H1 (cell line): ENCODE measurements at regions not wholly inside any gene's neighbourhood (a gene's known extent, or its start where the extent isn't known, plus 50 kb on each side); places are given as distances from the start of the nearest gene placed in this dataset.

Experiments used
- CTCF ChIA-PET: fragments of 300-600 bp; sonication (Branson Sonifier 250); formaldehyde crosslinking; loops from one replicate; lab custom pipeline; 2021; ENCODE audit not compliant: partially characterized antibody; lab: Charles Lee
- POLR2A ChIA-PET: fragments of 300-600 bp; sonication (Branson Sonifier 250); formaldehyde crosslinking; loops from one replicate; lab custom pipeline; 2021; ENCODE audit warnings: inconsistent platforms; ENCODE audit not compliant: partially characterized antibody; lab: Charles Lee
- DNase-seq, 2 experiments: peaks; one replicate each; pipeline versions ENCODE4 v3.0.0 to v3.0.0-alpha.2; 2010 to 2022; ENCODE audit warnings: low spot score in 2 of 2, low read depth in 1 of 2, mixed read lengths in 1 of 2
- FAIRE-seq: peaks from 2 replicates; lab custom pipeline; 2011; peaks lifted over from hg19 to GRCh38; lab: Jason Lieb, UNC
- H2AFZ ChIP-seq: 2 replicates; pipeline ENCODE4 v1.8.1; 2012; ENCODE audit warnings: low read length, inconsistent platforms
- H2AK5ac ChIP-seq: 2 replicates; pipeline ENCODE4 v1.6.1; 2013; ENCODE audit warnings: low read depth, low read length
- H2BK120ac ChIP-seq: replicated peaks from 2 replicates; pipeline ENCODE3; 2013; ENCODE audit warnings: low read depth, low read length, inconsistent platforms
- H2BK12ac ChIP-seq: 2 replicates; pipeline ENCODE4 v1.6.1; 2013; ENCODE audit warnings: low read depth, low read length
- H2BK15ac ChIP-seq: 2 replicates; pipeline ENCODE4 v1.6.1; 2013; ENCODE audit warnings: low read length
- H2BK20ac ChIP-seq: 2 replicates; pipeline ENCODE4 v1.6.1; 2013; ENCODE audit warnings: low read length
- H2BK5ac ChIP-seq: 2 replicates; pipeline ENCODE4 v1.6.1; 2013; ENCODE audit warnings: low read depth, low read length
- H3K14ac ChIP-seq: 2 replicates; pipeline ENCODE4 v1.6.1; 2013; ENCODE audit warnings: inconsistent platforms; ENCODE audit not compliant: insufficient read length
- H3K18ac ChIP-seq: 2 replicates; pipeline ENCODE4 v1.6.1; 2013; ENCODE audit warnings: low read length; ENCODE audit errors: extremely low read depth
- H3K23ac ChIP-seq: 2 replicates; pipeline ENCODE4 v1.6.1; 2013; ENCODE audit warnings: inconsistent platforms; ENCODE audit not compliant: insufficient read length
- H3K23me2 ChIP-seq: 2 replicates; pipeline ENCODE4 v1.6.1; 2013; ENCODE audit warnings: low read depth, low read length
- H3K27ac ChIP-seq: 2 replicates; pipeline ENCODE4 v1.6.1; 2011; ENCODE audit warnings: low read depth, low read length, inconsistent platforms
- H3K27me3 ChIP-seq, 4 experiments: replicated peaks in 1 of 4; 1 replicate in 1 of 4; 2 replicates in 3 of 4; pipeline versions ENCODE4 v1.6.1 to v1.8.1; 2011 to 2013; ENCODE audit warnings: low read length in 3 of 4, mild to moderate bottlenecking in 3 of 4, inconsistent platforms in 2 of 4, mixed read lengths in 2 of 4, moderate library complexity in 1 of 4; ENCODE audit not compliant: control insufficient read depth in 3 of 4, insufficient read depth in 3 of 4; ENCODE audit errors: extremely low read depth in 1 of 4
- H3K36me3 ChIP-seq, 4 experiments: 2 replicates each; pipeline versions ENCODE4 v1.6.1 to v1.8.1; 2011 to 2013; ENCODE audit warnings: mild to moderate bottlenecking in 4 of 4, low read length in 3 of 4, moderate library complexity in 2 of 4, control low read depth in 1 of 4, inconsistent platforms in 1 of 4; ENCODE audit not compliant: insufficient read depth in 4 of 4, control insufficient read depth in 2 of 4
- H3K4ac ChIP-seq: replicated peaks from 2 replicates; pipeline ENCODE3; 2013; ENCODE audit warnings: low read length, low read depth, mixed read lengths, inconsistent platforms; ENCODE audit not compliant: insufficient read length
- H3K4me1 ChIP-seq, 4 experiments: replicated peaks in 1 of 4; 1 replicate in 1 of 4; 2 replicates in 3 of 4; pipeline versions ENCODE4 v1.6.1 to v1.8.1; 2011 to 2013; ENCODE audit warnings: low read length in 3 of 4, inconsistent platforms in 2 of 4, mixed read lengths in 1 of 4; ENCODE audit not compliant: insufficient read depth in 4 of 4, control insufficient read depth in 3 of 4
- H3K4me2 ChIP-seq, 2 experiments: 2 replicates each; pipeline versions ENCODE4 v1.6.1 to v1.8.1; 2011 to 2013; ENCODE audit warnings: low read depth in 2 of 2, low read length in 2 of 2, control low read depth in 1 of 2, inconsistent platforms in 1 of 2, mild to moderate bottlenecking in 1 of 2; ENCODE audit not compliant: insufficient read depth in 1 of 2
- H3K4me3 ChIP-seq, 4 experiments: fragments of 200-600, 300-600 bp in 1 of 4; sonication (generic), shearing (Covaris generic), sonication (Bioruptor Twin) in 1 of 4; 2 replicates each; pipeline versions ENCODE4 v1.5.1 to v1.8.1; 2011 to 2016; ENCODE audit warnings: low read length in 4 of 4, low read depth in 3 of 4, control low read depth in 2 of 4, inconsistent platforms in 2 of 4, mild to moderate bottlenecking in 2 of 4, mixed read lengths in 1 of 4, moderate library complexity in 1 of 4; ENCODE audit not compliant: insufficient read depth in 2 of 4; ENCODE audit errors: extremely low read depth in 1 of 4
- H3K56ac ChIP-seq: replicated peaks from 2 replicates; pipeline ENCODE3; 2013; ENCODE audit warnings: low read depth, mild to moderate bottlenecking, mixed read lengths, low read length, inconsistent platforms; ENCODE audit not compliant: insufficient read length
- H3K79me1 ChIP-seq: 2 replicates; pipeline ENCODE4 v1.6.1; 2013; ENCODE audit warnings: low read depth, low read length, control low read depth
- H3K79me2 ChIP-seq, 2 experiments: 2 replicates each; pipeline versions ENCODE4 v1.6.1 to v1.8.1; 2012 to 2013; ENCODE audit warnings: low read length in 2 of 2, mild to moderate bottlenecking in 2 of 2, inconsistent platforms in 1 of 2; ENCODE audit not compliant: insufficient read depth in 2 of 2, control insufficient read depth in 1 of 2
- H3K9ac ChIP-seq, 4 experiments: replicated peaks in 1 of 4; 1 replicate in 1 of 4; 2 replicates in 3 of 4; pipeline versions ENCODE4 v1.6.1 to v1.8.1; 2011 to 2013; ENCODE audit warnings: low read depth in 3 of 4, low read length in 3 of 4, control low read depth in 2 of 4, mild to moderate bottlenecking in 2 of 4, moderate library complexity in 2 of 4, inconsistent platforms in 1 of 4; ENCODE audit errors: extremely low read depth in 1 of 4
- H3K9me3 ChIP-seq, 2 experiments: 2 replicates each; pipeline versions ENCODE4 v1.6.1 to v1.8.1; 2012 to 2013; ENCODE audit warnings: mild to moderate bottlenecking in 2 of 2, moderate library complexity in 2 of 2, control low read depth in 1 of 2, inconsistent platforms in 1 of 2, low read depth in 1 of 2, low read length in 1 of 2, mixed read lengths in 1 of 2; ENCODE audit not compliant: insufficient read depth in 2 of 2
- H4K20me1 ChIP-seq, 2 experiments: replicated peaks in 1 of 2; 2 replicates each; pipeline versions ENCODE3 to v1.8.1; 2011 to 2013; ENCODE audit warnings: inconsistent platforms in 2 of 2, low read length in 2 of 2, mild to moderate bottlenecking in 1 of 2; ENCODE audit not compliant: insufficient read depth in 2 of 2, control insufficient read depth in 1 of 2
- H4K5ac ChIP-seq: 2 replicates; pipeline ENCODE4 v1.6.1; 2013; ENCODE audit warnings: low read length, low read depth, mixed read lengths, inconsistent platforms; ENCODE audit not compliant: insufficient read length
- H4K8ac ChIP-seq: 2 replicates; pipeline ENCODE4 v1.8.0; 2013; ENCODE audit warnings: mild to moderate bottlenecking, moderate library complexity, low read length, inconsistent platforms; ENCODE audit not compliant: insufficient read depth; ENCODE audit errors: extremely low read depth
- H4K91ac ChIP-seq: replicated peaks from 2 replicates; pipeline ENCODE3; 2013; ENCODE audit warnings: low read length, mixed read lengths, inconsistent platforms; ENCODE audit not compliant: insufficient read length
- CEBPB ChIP-seq: IDR thresholded peaks from 2 replicates; pipeline ENCODE4 v1.6.1; 2012; ENCODE audit warnings: low read depth, low read length
- EP300 ChIP-seq, 2 experiments: IDR thresholded peaks; 1 replicate in 1 of 2; 2 replicates in 1 of 2; pipeline ENCODE4 v1.6.1; 2011 to 2012; ENCODE audit warnings: low read depth in 2 of 2, low read length in 2 of 2, mild to moderate bottlenecking in 2 of 2, borderline replicate concordance in 1 of 2, inconsistent platforms in 1 of 2, moderate library complexity in 1 of 2
- EZH2 ChIP-seq: fragments of 200-600 bp; sonication (generic); IDR thresholded peaks from 2 replicates; pipeline ENCODE4 v1.7.1; 2012; ENCODE audit warnings: low read depth, mild to moderate bottlenecking, moderate library complexity, low read length, inconsistent platforms; ENCODE audit not compliant: severe bottlenecking
- JUN ChIP-seq: IDR thresholded peaks from 2 replicates; pipeline ENCODE4 v1.6.1; 2011; ENCODE audit warnings: low read depth, mild to moderate bottlenecking, improper control_type of control experiment, low read length
- KDM5A ChIP-seq: fragments of 200-600 bp; IDR thresholded peaks from 2 replicates; pipeline ENCODE4 v1.7.1; 2012; ENCODE audit warnings: mild to moderate bottlenecking, low read length, inconsistent platforms, mixed read lengths
- POLR2AphosphoS5 ChIP-seq: IDR thresholded peaks from 2 replicates; pipeline ENCODE4 v1.6.1; 2011; ENCODE audit warnings: low read depth, low read length
- POU5F1 ChIP-seq: IDR thresholded peaks from 2 replicates; pipeline ENCODE4 v1.6.1; 2011; ENCODE audit warnings: low read depth, mild to moderate bottlenecking, low read length, moderate library complexity
- RXRA ChIP-seq: IDR thresholded peaks from 2 replicates; pipeline ENCODE4 v1.6.1; 2011; ENCODE audit warnings: low read depth, mild to moderate bottlenecking, low read length, moderate library complexity; ENCODE audit not compliant: insufficient read depth
- SIN3A ChIP-seq, 2 experiments: IDR thresholded peaks in 1 of 2; conservative IDR thresholded peaks in 1 of 2; 2 replicates each; pipeline ENCODE4 v1.6.1; 2011 to 2012; ENCODE audit warnings: low read length in 2 of 2, improper control_type of control experiment in 1 of 2, low read depth in 1 of 2, mild to moderate bottlenecking in 1 of 2
- SIRT6 ChIP-seq: IDR thresholded peaks from one replicate; pipeline ENCODE4 v1.7.1; 2012; ENCODE audit warnings: low read length, inconsistent platforms
- SP1 ChIP-seq: IDR thresholded peaks from 2 replicates; pipeline ENCODE4 v1.6.1; 2011; ENCODE audit warnings: low read depth, low read length
- YY1 ChIP-seq: IDR thresholded peaks from 2 replicates; pipeline ENCODE4 v1.6.1; 2011; ENCODE audit warnings: low read depth, mild to moderate bottlenecking, low read length
- WGBS, 2 experiments: shearing (Covaris generic) in 1 of 2; methylation state at CpG; one replicate each; pipeline versions ENCODE4 v1.1.6 to v1.1.7; 2013 to 2015; ENCODE audit warnings: low lambda C conversion rate in 2 of 2, mixed read lengths in 2 of 2, inconsistent platforms in 1 of 2, low coverage in 1 of 2, missing lambda C conversion rate in 1 of 2; ENCODE audit not compliant: insufficient replicate concordance in 2 of 2, insufficient coverage in 1 of 2, insufficient read length in 1 of 2; ENCODE audit errors: extremely low coverage in 1 of 2, missing lambda C conversion rate in 1 of 2; 5-methylcytosine and 5-hydroxymethylcytosine counted together
- TF ChIP-seq, protein P1 (sequence below): IDR thresholded peaks from 2 replicates; pipeline ENCODE4 v1.6.1; 2011; ENCODE audit warnings: low read depth, mild to moderate bottlenecking, low read length; ENCODE audit not compliant: insufficient read depth
- TF ChIP-seq, protein P2 (sequence below): IDR thresholded peaks from 2 replicates; pipeline ENCODE4 v1.6.1; 2012; ENCODE audit warnings: inconsistent platforms

DNA sequence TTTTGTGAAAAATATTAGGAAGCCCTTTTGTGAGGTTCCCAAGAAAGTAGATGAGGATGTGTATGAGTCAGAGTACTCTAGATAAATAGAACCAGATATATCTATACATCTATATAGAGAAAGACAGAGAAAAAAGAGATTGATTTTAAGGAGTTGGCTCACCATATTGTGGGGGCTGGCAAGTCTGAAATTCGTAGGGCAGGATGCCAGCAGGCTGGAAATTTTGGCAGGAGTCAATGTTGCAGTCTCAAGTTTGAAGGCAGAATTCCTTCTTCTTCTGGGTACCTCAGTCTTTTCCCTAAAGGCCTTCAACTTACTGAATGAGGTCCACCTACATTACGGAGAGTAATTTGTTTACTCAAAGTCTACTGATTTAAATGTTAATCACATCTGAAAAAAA lies 65.3 kb upstream of the SAMD3 start:
- Histone ChIP-seq H2BK15ac (no peak overlapping the region), H2BK120ac (no peak overlapping the region), H3K4ac (no peak overlapping the region), H2AK5ac (no peak overlapping the region), H3K27ac (no peak overlapping the region), H3K56ac (no peak overlapping the region), H3K4me2 (no peak overlapping the region), H3K23me2 (no peaks in the 10 kb centered on the region), H2BK5ac (no peak overlapping the region), H4K5ac (no peak overlapping the region), H2BK12ac (no peak overlapping the region), H3K36me3 (no peaks in the 10 kb centered on the region), H3K79me1 (no peaks in the 10 kb centered on the region), H2AFZ (no peak overlapping the region), H3K27me3 (no peaks in the 10 kb centered on the region), H4K20me1 (no peaks in the 10 kb centered on the region), H3K14ac (no peak overlapping the region), H3K23ac (no peak overlapping the region), H3K18ac (no peak overlapping the region), H2BK20ac (no peak overlapping the region), H3K9me3 (no peaks in the 10 kb centered on the region), H3K9ac (no peak overlapping the region), H3K4me1 (no peaks in the 10 kb centered on the region), H4K8ac (no peak overlapping the region), H3K79me2 (no peaks in the 10 kb centered on the region), H4K91ac (no peak overlapping the region), H3K4me3 (no peak overlapping the region)
- DNase-seq (no peak), FAIRE-seq (no peak)
- 65% methylated on average over 2 of the region's 2 CpGs; no CpG with 5 or more reads in 1 of the 2 experiments for WGBS, 2 experiments
- ChIA-PET POLR2A (no interaction called here), CTCF (interaction anchor here (1.1 to 1.3 kb wide), 3 partner anchors 20 to 242 kb away, joined by 3 to 4 read pairs (median 3); no protein-coding TSS in a partner anchor)
- TF ChIP-seq, protein P1, sequence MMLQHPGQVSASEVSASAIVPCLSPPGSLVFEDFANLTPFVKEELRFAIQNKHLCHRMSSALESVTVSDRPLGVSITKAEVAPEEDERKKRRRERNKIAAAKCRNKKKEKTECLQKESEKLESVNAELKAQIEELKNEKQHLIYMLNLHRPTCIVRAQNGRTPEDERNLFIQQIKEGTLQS: no peak
- no peak for TF ChIP-seq CEBPB
- no peak for TF ChIP-seq POLR2AphosphoS5
- no peak for TF ChIP-seq RXRA
- no peak for TF ChIP-seq POU5F1
- no peak for TF ChIP-seq SIRT6
- TF ChIP-seq JUN: no peak
- TF ChIP-seq KDM5A: no peak
- TF ChIP-seq EZH2: no peak
- TF ChIP-seq SP1: no peak
- TF ChIP-seq SIN3A (conservative IDR thresholded peaks at IDR 0.05 in 1 of 2, IDR thresholded peaks at IDR 0.05 in 1 of 2; ENCODE audit: low read depth in 1 of 2, low read length in 2 of 2): no peak
- no peak for TF ChIP-seq YY1
- no peak for TF ChIP-seq EP300 (IDR thresholded peaks at IDR 0.05; ENCODE audit: borderline replicate concordance in 1 of 2, low read depth in 2 of 2, low read length in 2 of 2)
- TF ChIP-seq, protein P2, sequence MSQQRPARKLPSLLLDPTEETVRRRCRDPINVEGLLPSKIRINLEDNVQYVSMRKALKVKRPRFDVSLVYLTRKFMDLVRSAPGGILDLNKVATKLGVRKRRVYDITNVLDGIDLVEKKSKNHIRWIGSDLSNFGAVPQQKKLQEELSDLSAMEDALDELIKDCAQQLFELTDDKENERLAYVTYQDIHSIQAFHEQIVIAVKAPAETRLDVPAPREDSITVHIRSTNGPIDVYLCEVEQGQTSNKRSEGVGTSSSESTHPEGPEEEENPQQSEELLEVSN: no peak
